HL-60 (cell line): ENCODE measurements at regions not wholly inside any gene's neighbourhood (a gene's known extent, or its start where the extent isn't known, plus 50 kb on each side); places are given as distances from the start of the nearest gene placed in this dataset.
"Not testable (repeated sequence)": the region's sequence is repeated elsewhere in the genome, so short reads cannot be mapped to it uniquely, and the experiment has no call there.

Experiments used
- DNase-seq, 2 experiments: peaks; one replicate each; pipeline ENCODE4 v3.0.0-alpha.2; 2010 to 2020; ENCODE audit warnings: low read depth in 1 of 2, low spot score in 1 of 2
- H3K27ac ChIP-seq: fragments of 250-450 bp; sonication (Bioruptor Pico); replicated peaks from 2 replicates; pipeline ENCODE4 v1.5.1; 2020; ENCODE audit warnings: mild to moderate bottlenecking, moderate library complexity
- H3K27me3 ChIP-seq: fragments of 250-450 bp; sonication (Bioruptor Pico); 2 replicates; pipeline ENCODE4 v1.5.1; 2021; ENCODE audit warnings: mild to moderate bottlenecking, moderate library complexity; ENCODE audit not compliant: insufficient read depth, poor library complexity, severe bottlenecking
- H3K4me3 ChIP-seq: replicated peaks from 2 replicates; pipeline ENCODE4 v1.5.1; 2011; ENCODE audit warnings: mild to moderate bottlenecking, control low read depth, low read length; ENCODE audit not compliant: insufficient read depth
- CTCF ChIP-seq: IDR thresholded peaks from one replicate; pipeline ENCODE4 v1.5.1; 2011; ENCODE audit warnings: low read length, control low read depth, inconsistent platforms; ENCODE audit not compliant: insufficient read depth
- GABPA ChIP-seq: IDR thresholded peaks from 2 replicates; pipeline ENCODE4 v1.6.1; 2012; ENCODE audit warnings: low read depth
- POLR2AphosphoS5 ChIP-seq: IDR thresholded peaks from 2 replicates; pipeline ENCODE4 v1.6.1; 2012; ENCODE audit warnings: low read depth
- SPI1 ChIP-seq: IDR thresholded peaks from 2 replicates; pipeline ENCODE4 v1.6.1; 2012; ENCODE audit warnings: low read depth, mild to moderate bottlenecking, borderline replicate concordance
- TF ChIP-seq, protein P1 (sequence below): IDR thresholded peaks from 2 replicates; pipeline ENCODE4 v1.6.1; 2012; ENCODE audit warnings: low read depth; ENCODE audit not compliant: insufficient replicate concordance

GRCh38 chr2:209141818-209142217 lies 282.0 kb upstream of the MAP2 start:
- no peak overlapping the region for H3K27ac ChIP-seq
- no peak for DNase-seq
- no peak overlapping the region for H3K4me3 ChIP-seq
- no peaks in the 10 kb centered on the region for H3K27me3 ChIP-seq
- TF ChIP-seq GABPA (no peak), CTCF (no peak), POLR2AphosphoS5 (no peak), SPI1 (no peak)
- TF ChIP-seq, protein P1, sequence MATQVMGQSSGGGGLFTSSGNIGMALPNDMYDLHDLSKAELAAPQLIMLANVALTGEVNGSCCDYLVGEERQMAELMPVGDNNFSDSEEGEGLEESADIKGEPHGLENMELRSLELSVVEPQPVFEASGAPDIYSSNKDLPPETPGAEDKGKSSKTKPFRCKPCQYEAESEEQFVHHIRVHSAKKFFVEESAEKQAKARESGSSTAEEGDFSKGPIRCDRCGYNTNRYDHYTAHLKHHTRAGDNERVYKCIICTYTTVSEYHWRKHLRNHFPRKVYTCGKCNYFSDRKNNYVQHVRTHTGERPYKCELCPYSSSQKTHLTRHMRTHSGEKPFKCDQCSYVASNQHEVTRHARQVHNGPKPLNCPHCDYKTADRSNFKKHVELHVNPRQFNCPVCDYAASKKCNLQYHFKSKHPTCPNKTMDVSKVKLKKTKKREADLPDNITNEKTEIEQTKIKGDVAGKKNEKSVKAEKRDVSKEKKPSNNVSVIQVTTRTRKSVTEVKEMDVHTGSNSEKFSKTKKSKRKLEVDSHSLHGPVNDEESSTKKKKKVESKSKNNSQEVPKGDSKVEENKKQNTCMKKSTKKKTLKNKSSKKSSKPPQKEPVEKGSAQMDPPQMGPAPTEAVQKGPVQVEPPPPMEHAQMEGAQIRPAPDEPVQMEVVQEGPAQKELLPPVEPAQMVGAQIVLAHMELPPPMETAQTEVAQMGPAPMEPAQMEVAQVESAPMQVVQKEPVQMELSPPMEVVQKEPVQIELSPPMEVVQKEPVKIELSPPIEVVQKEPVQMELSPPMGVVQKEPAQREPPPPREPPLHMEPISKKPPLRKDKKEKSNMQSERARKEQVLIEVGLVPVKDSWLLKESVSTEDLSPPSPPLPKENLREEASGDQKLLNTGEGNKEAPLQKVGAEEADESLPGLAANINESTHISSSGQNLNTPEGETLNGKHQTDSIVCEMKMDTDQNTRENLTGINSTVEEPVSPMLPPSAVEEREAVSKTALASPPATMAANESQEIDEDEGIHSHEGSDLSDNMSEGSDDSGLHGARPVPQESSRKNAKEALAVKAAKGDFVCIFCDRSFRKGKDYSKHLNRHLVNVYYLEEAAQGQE, result no peak

DNA sequence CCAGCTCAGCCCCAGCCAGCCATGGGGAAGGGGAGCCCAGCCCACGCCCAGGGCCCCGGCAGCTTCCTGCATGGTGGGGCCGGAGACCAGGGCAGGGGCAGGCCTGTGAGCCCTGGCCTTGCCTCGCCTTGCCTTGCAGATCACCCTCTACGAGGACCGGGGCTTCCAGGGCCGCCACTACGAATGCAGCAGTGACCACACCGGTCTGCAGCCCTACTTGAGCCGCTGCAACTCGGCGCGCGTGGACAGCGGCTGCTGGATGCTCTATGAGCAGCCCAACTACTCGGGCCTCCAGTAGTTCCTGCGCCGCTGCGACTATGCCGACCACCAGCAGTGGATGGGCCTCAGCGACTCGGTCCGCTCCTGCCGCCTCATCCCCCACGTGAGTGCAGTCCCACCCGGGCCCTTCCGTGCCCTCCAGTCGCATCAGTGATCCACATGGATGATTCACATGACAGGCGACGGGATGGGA lies 278.6 kb upstream of the MAP2 start:
- not testable (repeated sequence) for H3K27me3 ChIP-seq, DNase-seq, H3K4me3 ChIP-seq, H3K27ac ChIP-seq

DNA sequence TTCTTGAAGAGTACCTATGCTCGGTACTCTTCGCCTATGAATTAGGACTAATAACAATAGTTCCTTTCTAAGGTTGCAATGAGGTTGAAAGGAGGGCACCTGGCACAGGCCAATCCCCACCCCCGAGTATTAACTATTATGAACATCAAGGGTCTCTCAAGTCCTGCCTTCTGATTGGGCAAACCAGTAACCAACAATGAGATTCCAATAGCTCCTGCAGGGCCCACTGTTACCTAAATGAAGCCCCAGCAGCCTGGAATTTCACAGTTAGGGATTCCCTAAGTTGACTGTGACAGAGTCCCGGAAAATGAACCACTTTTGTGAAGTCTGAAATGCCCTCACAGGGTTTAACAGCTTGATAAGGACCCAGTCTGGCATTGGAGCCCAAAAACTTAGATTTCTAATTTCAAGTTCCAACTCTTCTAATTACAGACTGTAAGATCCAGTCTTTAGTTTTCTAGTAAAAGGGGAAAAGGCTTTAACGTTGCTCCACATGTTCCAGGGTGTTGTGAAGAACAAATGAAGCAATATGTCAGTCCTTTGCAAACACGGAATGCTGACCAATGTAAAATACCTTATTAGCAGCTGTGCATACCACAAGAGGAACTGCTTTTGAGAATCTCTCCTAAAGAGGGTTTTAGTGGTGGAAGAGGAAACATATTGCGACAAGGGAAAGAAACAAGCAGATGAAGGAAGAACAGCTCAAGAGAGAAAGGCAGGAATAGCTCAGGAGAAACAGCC lies 277.7 kb upstream of the MAP2 start:
- DNase-seq, result peak; percentile 48 to 76
- no peak overlapping the region for H3K4me3 ChIP-seq
- no peak overlapping the region for H3K27ac ChIP-seq
- TF ChIP-seq SPI1, result peak; percentile 78; the same call in 1 of the 2 replicates
- TF ChIP-seq POLR2AphosphoS5, result no peak; the same call in 1 of the 2 replicates
- H3K27me3 ChIP-seq, result no peaks in the 10 kb centered on the region

DNA sequence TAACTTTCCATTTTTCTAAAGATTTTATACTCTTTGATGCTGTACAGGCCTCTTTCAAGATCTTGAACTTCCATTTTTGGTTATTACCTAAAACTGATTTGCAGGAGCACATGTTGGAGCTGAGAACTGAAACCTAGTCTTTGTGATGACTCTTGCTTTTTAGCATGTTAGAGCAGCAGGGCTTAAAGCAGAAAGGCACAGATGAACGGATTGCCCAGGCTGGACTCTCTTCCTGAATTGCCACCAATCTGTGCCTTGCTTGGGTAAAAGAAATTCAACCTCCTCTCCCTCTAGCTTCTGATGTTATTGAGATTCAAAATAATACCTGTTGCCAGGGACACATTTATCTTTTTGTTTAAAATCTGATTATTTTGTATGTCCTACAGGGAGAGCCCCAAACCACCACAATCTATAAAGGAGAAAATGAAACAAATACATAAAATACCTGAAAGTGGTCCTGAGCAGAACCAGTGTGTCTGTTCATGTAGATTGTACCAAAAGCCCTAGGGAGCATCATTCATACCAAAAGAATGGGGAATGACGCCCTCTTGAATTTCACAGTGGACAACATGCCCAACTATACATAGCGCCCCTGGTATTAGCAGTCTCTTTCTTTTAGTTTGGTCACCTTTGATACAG lies 277.0 kb upstream of the MAP2 start:
- Histone ChIP-seq H3K27me3 (no peaks in the 10 kb centered on the region), H3K27ac (no peak overlapping the region)

More for the DNA sequence above, 277.0 kb upstream of the MAP2 start:
- H3K4me3 ChIP-seq, result no peak overlapping the region
- DNase-seq, result no peak
- TF ChIP-seq SPI1 (no peak), CTCF (no peak), GABPA (no peak), POLR2AphosphoS5 (no peak)
- TF ChIP-seq, protein P1, result no peak
